Activated gamma-delta T cell treated with anti-CD3 and anti-CD28 coated beads, Interleukin-2, amount 50 U/mL, for 16 hours (primary cell): ENCODE measurements at regions not wholly inside any gene's neighbourhood (a gene's known extent, or its start where the extent isn't known, plus 50 kb on each side); places are given as distances from the start of the nearest gene placed in this dataset.
"Not testable (repeated sequence)": the region's sequence is repeated elsewhere in the genome, so short reads cannot be mapped to it uniquely, and the experiment has no call there.

Experiments
- DNase-seq: peaks from one replicate; pipeline ENCODE4 v3.0.0-alpha.2; 2020; ENCODE audit warnings: low read depth

GRCh38 chr6:153412519-153412918 is 281.4 kb upstream of the RGS17 start:
- no peak for DNase-seq

GRCh38 chr6:153411070-153411648 is 280.1 kb upstream of the RGS17 start:
- no peak for DNase-seq

- no peak for DNase-seq
Measured at GRCh38 chr6:153405931-153406330, 274.8 kb upstream of the RGS17 start.

GRCh38 chr6:153401751-153402150 is 270.7 kb upstream of the RGS17 start:
- no peak for DNase-seq

- no peak for DNase-seq
Measured at GRCh38 chr6:153392156-153392555, 261.1 kb upstream of the RGS17 start.

GRCh38 chr6:153373869-153374268 is 242.8 kb upstream of the RGS17 start:
- no peak for DNase-seq

GRCh38 chr6:153368131-153368530 is 237.0 kb upstream of the RGS17 start:
- DNase-seq: no peak

- DNase-seq: no peak
Measured at GRCh38 chr6:153367021-153367420, 235.9 kb upstream of the RGS17 start.

GRCh38 chr6:153357391-153357790 is 226.3 kb upstream of the RGS17 start:
- DNase-seq: no peak

GRCh38 chr6:153340568-153340967 is 209.5 kb upstream of the RGS17 start:
- no peak for DNase-seq

GRCh38 chr6:153334121-153334520 is 203.0 kb upstream of the RGS17 start:
- DNase-seq: no peak

GRCh38 chr6:153331221-153331620 is 200.1 kb upstream of the RGS17 start:
- DNase-seq: not testable (repeated sequence)

- no peak for DNase-seq
Measured at GRCh38 chr6:153328194-153328593, 197.1 kb upstream of the RGS17 start.

- DNase-seq: no peak
Measured at GRCh38 chr6:153325661-153326060, 194.6 kb upstream of the RGS17 start.

GRCh38 chr6:153312634-153313033 is 181.6 kb upstream of the RGS17 start:
- DNase-seq: peak; percentile 3

GRCh38 chr6:153309651-153310050 is 178.6 kb upstream of the RGS17 start:
- no peak for DNase-seq

GRCh38 chr6:153302133-153302532 is 171.1 kb upstream of the RGS17 start:
- DNase-seq: no peak

- DNase-seq: no peak
Measured at GRCh38 chr6:153301602-153302001, 170.5 kb upstream of the RGS17 start.

- DNase-seq: not testable (repeated sequence)
Measured at GRCh38 chr6:153282456-153282855, 151.4 kb upstream of the RGS17 start.

- no peak for DNase-seq
Measured at GRCh38 chr6:153275997-153276396, 144.9 kb upstream of the RGS17 start.

GRCh38 chr6:153272201-153272980 is 141.3 kb upstream of the RGS17 start:
- no peak for DNase-seq

GRCh38 chr6:153263489-153263888 is 132.4 kb upstream of the RGS17 start:
- DNase-seq: no peak

GRCh38 chr6:153251326-153251725 is 120.2 kb upstream of the RGS17 start:
- no peak for DNase-seq

GRCh38 chr6:153237670-153238069 is 106.6 kb upstream of the RGS17 start:
- no peak for DNase-seq
